KMS-11 (cell line): ENCODE measurements at regions not wholly inside any gene's neighbourhood (a gene's known extent, or its start where the extent isn't known, plus 50 kb on each side); places are given as distances from the start of the nearest gene placed in this dataset.

Experiments used
- H2AFZ ChIP-seq: fragments of 200-600 bp; sonication (generic); 2 replicates; pipeline ENCODE4 v1.6.1; 2016; ENCODE audit warnings: antibody characterized with exemption, mixed run types, low read depth
- H3K27ac ChIP-seq: fragments of 200-600 bp; sonication (generic); 2 replicates; pipeline ENCODE4 v1.6.1; 2016; ENCODE audit warnings: mild to moderate bottlenecking, mixed run types
- H3K27me3 ChIP-seq: fragments of 200-600 bp; sonication (generic); 2 replicates; pipeline ENCODE4 v1.6.1; 2017; ENCODE audit warnings: mild to moderate bottlenecking, low read depth, mixed run types, moderate library complexity; ENCODE audit not compliant: insufficient read depth
- H3K36me3 ChIP-seq: fragments of 200-600 bp; sonication (generic); 2 replicates; pipeline ENCODE4 v1.6.1; 2017; ENCODE audit warnings: mild to moderate bottlenecking, mixed run types; ENCODE audit not compliant: insufficient read depth
- H3K4me1 ChIP-seq: fragments of 200-600 bp; sonication (generic); 2 replicates; pipeline ENCODE4 v1.6.1; 2016; ENCODE audit warnings: mild to moderate bottlenecking, low read depth, mixed run types; ENCODE audit not compliant: poor library complexity, severe bottlenecking
- H3K4me2 ChIP-seq: fragments of 200-600 bp; sonication (generic); 2 replicates; pipeline ENCODE4 v1.7.0; 2016; ENCODE audit warnings: mild to moderate bottlenecking, mixed run types
- H3K4me3 ChIP-seq: fragments of 200-600 bp; sonication (generic); IDR thresholded peaks from 2 replicates; pipeline ENCODE4 v1.6.1; 2017; ENCODE audit warnings: low read depth, low read length, mixed read lengths; ENCODE audit not compliant: insufficient read depth
- H3K79me2 ChIP-seq: fragments of 200-600 bp; sonication (generic); 2 replicates; pipeline ENCODE4 v1.6.1; 2016; ENCODE audit warnings: low read depth, mixed run types; ENCODE audit not compliant: insufficient read depth
- H3K9ac ChIP-seq: fragments of 200-600 bp; sonication (generic); 2 replicates; pipeline ENCODE4 v1.6.1; 2016; ENCODE audit warnings: mild to moderate bottlenecking, mixed run types
- H4K20me1 ChIP-seq: fragments of 200-600 bp; sonication (generic); 2 replicates; pipeline ENCODE4 v1.6.1; 2016; ENCODE audit warnings: mild to moderate bottlenecking, mixed run types; ENCODE audit not compliant: insufficient read depth
- TF ChIP-seq, protein P1 (sequence below): fragments of 200-600 bp; sonication (generic); conservative IDR thresholded peaks from 2 replicates; pipeline ENCODE4 v1.6.1; 2017; ENCODE audit warnings: low read depth, mild to moderate bottlenecking, antibody characterized with exemption, low read length, moderate library complexity, mixed read lengths

DNA sequence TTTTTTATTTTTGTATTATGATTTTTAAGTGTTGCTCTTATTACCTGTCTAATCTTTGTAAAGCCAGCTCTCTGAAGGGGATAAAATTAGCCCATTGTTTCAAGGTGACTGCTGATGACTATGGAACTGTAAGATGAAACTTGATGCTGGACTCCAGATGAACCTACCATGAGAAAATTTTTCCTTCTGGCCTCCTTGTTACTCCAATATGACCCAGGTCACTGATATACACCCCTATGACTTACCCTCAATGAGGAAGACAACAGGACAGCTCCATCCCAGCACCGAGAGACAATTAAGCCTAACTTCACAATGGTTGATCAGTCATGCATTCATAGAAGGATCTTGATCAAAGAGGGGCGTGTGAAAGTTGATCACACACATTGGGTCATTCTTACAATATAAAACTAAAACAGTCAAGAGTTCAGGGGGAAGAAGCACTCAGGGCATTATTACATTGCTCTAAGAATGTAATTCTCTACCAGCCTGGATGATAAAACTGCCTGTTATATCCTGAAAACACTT lies 230.8 kb upstream of the AGTR2 start:
- no peaks in the 10 kb centered on the region for H3K27me3 ChIP-seq
- no peak overlapping the region for H2AFZ ChIP-seq
- no peak overlapping the region for H3K9ac ChIP-seq
- H3K79me2 ChIP-seq, result no peaks in the 10 kb centered on the region
- H3K4me1 ChIP-seq, result peaks cover 27% of the 10 kb centered on the region
- H3K36me3 ChIP-seq, result no peaks in the 10 kb centered on the region
- TF ChIP-seq, protein P1, sequence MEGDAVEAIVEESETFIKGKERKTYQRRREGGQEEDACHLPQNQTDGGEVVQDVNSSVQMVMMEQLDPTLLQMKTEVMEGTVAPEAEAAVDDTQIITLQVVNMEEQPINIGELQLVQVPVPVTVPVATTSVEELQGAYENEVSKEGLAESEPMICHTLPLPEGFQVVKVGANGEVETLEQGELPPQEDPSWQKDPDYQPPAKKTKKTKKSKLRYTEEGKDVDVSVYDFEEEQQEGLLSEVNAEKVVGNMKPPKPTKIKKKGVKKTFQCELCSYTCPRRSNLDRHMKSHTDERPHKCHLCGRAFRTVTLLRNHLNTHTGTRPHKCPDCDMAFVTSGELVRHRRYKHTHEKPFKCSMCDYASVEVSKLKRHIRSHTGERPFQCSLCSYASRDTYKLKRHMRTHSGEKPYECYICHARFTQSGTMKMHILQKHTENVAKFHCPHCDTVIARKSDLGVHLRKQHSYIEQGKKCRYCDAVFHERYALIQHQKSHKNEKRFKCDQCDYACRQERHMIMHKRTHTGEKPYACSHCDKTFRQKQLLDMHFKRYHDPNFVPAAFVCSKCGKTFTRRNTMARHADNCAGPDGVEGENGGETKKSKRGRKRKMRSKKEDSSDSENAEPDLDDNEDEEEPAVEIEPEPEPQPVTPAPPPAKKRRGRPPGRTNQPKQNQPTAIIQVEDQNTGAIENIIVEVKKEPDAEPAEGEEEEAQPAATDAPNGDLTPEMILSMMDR, result no peak
- peak overlapping the region; percentile 31; the same call in 1 of the 2 replicates for H3K4me2 ChIP-seq
- no peak overlapping the region for H3K4me3 ChIP-seq
- no peaks in the 10 kb centered on the region for H4K20me1 ChIP-seq
- H3K27ac ChIP-seq, result no peak overlapping the region

DNA sequence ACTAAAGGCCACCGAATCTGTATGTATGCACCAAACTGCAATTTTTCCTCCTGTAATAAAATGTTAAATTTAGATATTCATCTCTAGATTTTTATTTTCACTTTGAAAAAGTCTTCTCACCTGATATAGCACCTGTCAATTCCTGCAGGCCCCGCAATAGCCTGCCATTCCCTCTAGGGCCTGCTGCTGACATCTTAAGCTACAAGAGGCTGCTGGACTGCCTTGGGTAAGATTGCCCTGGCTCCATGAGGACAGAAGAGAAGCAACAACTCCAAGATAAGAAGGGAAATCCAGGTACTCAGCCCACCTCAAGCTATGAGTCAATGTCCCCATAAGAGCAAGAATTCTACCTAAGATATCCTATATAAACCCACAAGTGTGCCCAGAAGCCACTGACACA lies 230.2 kb upstream of the AGTR2 start:
- Histone ChIP-seq H4K20me1 (no peaks in the 10 kb centered on the region), H3K4me2 (peak overlapping the region; percentile 31; the same call in 1 of the 2 replicates), H3K4me3 (no peak overlapping the region), H3K36me3 (no peaks in the 10 kb centered on the region), H3K27me3 (no peaks in the 10 kb centered on the region), H3K9ac (no peak overlapping the region), H3K79me2 (no peaks in the 10 kb centered on the region), H2AFZ (no peak overlapping the region), H3K27ac (no peak overlapping the region), H3K4me1 (peaks cover 27% of the 10 kb centered on the region)
- TF ChIP-seq, protein P1, result no peak

DNA sequence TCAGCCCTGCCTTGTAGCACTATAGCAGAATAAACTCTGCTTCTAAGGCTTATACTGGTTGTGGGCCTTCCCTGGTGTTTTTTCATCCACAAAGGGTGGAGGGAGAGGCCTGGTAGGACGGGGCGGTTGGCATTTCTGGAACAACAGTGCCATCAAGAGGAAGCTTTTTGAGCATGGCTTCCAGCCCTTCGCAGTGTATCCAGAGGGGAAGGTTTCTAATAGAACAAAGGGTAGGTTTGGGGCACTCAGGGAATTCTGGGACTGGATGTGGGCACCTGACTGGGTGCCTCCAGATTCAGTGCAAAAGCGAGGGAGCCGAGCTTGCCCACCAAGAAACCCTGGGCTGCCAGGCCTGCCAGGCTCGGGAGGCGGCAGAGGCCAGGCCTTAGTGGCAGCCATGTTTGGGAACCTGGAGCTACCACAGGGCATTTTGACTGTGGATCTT lies 229.6 kb upstream of the AGTR2 start:
- TF ChIP-seq, protein P1, result peak; percentile 53; the same call in 1 of the 2 replicates
- Histone ChIP-seq H3K36me3 (no peaks in the 10 kb centered on the region), H3K4me2 (no peak overlapping the region; the same call in 1 of the 2 replicates), H3K9ac (no peak overlapping the region), H2AFZ (no peak overlapping the region), H3K4me1 (peaks cover 27% of the 10 kb centered on the region), H3K27ac (no peak overlapping the region), H3K4me3 (no peak overlapping the region), H3K79me2 (no peaks in the 10 kb centered on the region), H3K27me3 (no peaks in the 10 kb centered on the region), H4K20me1 (no peaks in the 10 kb centered on the region)

DNA sequence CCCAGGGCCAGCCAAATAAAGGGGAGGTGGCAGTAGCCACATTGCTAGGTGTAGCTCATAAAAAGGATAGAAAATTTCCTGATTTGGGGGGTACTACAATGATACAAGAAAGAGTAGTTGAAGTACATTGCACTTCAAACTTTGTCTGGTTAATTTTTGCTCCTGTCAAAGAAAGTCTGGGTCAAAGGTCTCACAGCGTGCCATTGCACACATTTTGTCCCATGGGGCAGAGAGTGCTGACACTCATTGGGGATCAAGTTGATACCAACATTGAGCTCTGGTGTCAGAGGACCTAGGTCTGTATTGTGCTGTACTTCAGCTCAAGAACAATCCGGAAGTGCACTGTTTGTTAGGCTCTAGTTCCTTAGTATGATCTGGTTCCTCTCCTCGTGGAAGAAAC lies 229.2 kb upstream of the AGTR2 start:
- H2AFZ ChIP-seq, result no peak overlapping the region
- no peaks in the 10 kb centered on the region for H4K20me1 ChIP-seq
- peaks cover 27% of the 10 kb centered on the region for H3K4me1 ChIP-seq
- no peak overlapping the region for H3K4me3 ChIP-seq
- H3K27ac ChIP-seq, result no peak overlapping the region
- no peak overlapping the region for H3K9ac ChIP-seq
- H3K27me3 ChIP-seq, result no peaks in the 10 kb centered on the region
- H3K4me2 ChIP-seq, result no peak overlapping the region
- H3K79me2 ChIP-seq, result no peaks in the 10 kb centered on the region
- TF ChIP-seq, protein P1, result no peak
- no peaks in the 10 kb centered on the region for H3K36me3 ChIP-seq
